DOHH2 (cell line): ENCODE measurements at regions not wholly inside any gene's neighbourhood (a gene's known extent, or its start where the extent isn't known, plus 50 kb on each side); places are given as distances from the start of the nearest gene placed in this dataset.

ENCODE experiments used
- CTCF ChIP-seq: fragments of 200-600 bp; sonication (generic); IDR thresholded peaks from one replicate; pipeline ENCODE4 v1.5.1; 2014; ENCODE audit warnings: antibody characterized with exemption, mild to moderate bottlenecking, low read depth, low read length; ENCODE audit not compliant: poor library complexity, severe bottlenecking
- EZH2phosphoT487 ChIP-seq: fragments of 200-600 bp; sonication (generic); IDR thresholded peaks from 2 replicates; pipeline ENCODE4 v1.6.1; 2017; ENCODE audit warnings: borderline replicate concordance, mild to moderate bottlenecking, antibody characterized with exemption, low read length, moderate library complexity, mixed read lengths

- TF ChIP-seq CTCF (no peak), EZH2phosphoT487 (no peak)
These were observed 338.5 kb downstream of the GADD45G start for GRCh38 chr9:89943309-89943708.
